ENCODE measurements at regions not wholly inside any gene's neighbourhood (a gene's known extent, or its start where the extent isn't known, plus 50 kb on each side); places are given as distances from the start of the nearest gene placed in this dataset.

GRCh38 chr12:84726780-84727179 is 185.8 kb downstream of the SLC6A15 start:
- TF ChIP-seq ZNF24 (tag by site-specific recombination; IDR thresholded peaks at IDR 0.05) (no peak), ZNF510 (tag by site-specific recombination; IDR thresholded peaks at IDR 0.05; ENCODE audit: insufficient replicate concordance) (no peak), CTCF (tag by site-specific recombination; IDR thresholded peaks at IDR 0.05) (no peak), OSR2 (tag by site-specific recombination; IDR thresholded peaks at IDR 0.05) (no peak)
- TF ChIP-seq, protein P1, sequence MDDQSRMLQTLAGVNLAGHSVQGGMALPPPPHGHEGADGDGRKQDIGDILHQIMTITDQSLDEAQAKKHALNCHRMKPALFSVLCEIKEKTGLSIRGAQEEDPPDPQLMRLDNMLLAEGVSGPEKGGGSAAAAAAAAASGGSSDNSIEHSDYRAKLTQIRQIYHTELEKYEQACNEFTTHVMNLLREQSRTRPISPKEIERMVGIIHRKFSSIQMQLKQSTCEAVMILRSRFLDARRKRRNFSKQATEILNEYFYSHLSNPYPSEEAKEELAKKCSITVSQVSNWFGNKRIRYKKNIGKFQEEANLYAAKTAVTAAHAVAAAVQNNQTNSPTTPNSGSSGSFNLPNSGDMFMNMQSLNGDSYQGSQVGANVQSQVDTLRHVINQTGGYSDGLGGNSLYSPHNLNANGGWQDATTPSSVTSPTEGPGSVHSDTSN (CRISPR knock-in tag; IDR thresholded peaks at IDR 0.05): no peak
